ENCODE measurements at regions not wholly inside any gene's neighbourhood (a gene's known extent, or its start where the extent isn't known, plus 50 kb on each side); places are given as distances from the start of the nearest gene placed in this dataset.

GRCh38 chr20:55009066-55009465, 533.7 kb downstream of the DOK5 start:
- no peak for TF ChIP-seq CTCF (conservative IDR thresholded peaks at IDR 0.05)
- TF ChIP-seq ZFX (IDR thresholded peaks at IDR 0.05): no peak
